HEK293 (cell line): ENCODE measurements at regions not wholly inside any gene's neighbourhood (a gene's known extent, or its start where the extent isn't known, plus 50 kb on each side); places are given as distances from the start of the nearest gene placed in this dataset.

Experiments
- CTCF ChIA-PET: fragments of 350-600 bp; formaldehyde crosslinking; extraction: SDS; loops from one replicate; lab custom pipeline; 2021; ENCODE audit warnings: antibody characterized with exemption; lab: Yijun Ruan, JAX
- POLR2A ChIA-PET: fragments of 300-600 bp; formaldehyde crosslinking; extraction: SDS; loops from one replicate; lab custom pipeline; 2020; ENCODE audit warnings: antibody characterized with exemption, inconsistent platforms; lab: Yijun Ruan, JAX
- H3K27ac ChIP-seq: fragments of 200-500 bp; sonication (Bioruptor generic); 2 replicates; pipeline ENCODE4 v1.5.1; 2014; ENCODE audit warnings: low read depth, low read length, control low read depth, inconsistent platforms; ENCODE audit errors: extremely low read depth
- H3K36me3 ChIP-seq, 2 experiments: fragments of 200-500 bp in 1 of 2; sonication (Bioruptor generic) in 1 of 2; 1 replicate in 1 of 2; 2 replicates in 1 of 2; pipeline ENCODE4 v1.5.1; 2014 to 2017; ENCODE audit warnings: inconsistent platforms in 2 of 2, low read length in 2 of 2; ENCODE audit not compliant: control insufficient read depth in 2 of 2, insufficient read depth in 1 of 2
- H3K4me1 ChIP-seq: fragments of 200-500 bp; sonication (Bioruptor generic); 2 replicates; pipeline ENCODE4 v1.5.1; 2014; ENCODE audit warnings: mild to moderate bottlenecking, low read length, inconsistent platforms; ENCODE audit not compliant: control insufficient read depth, insufficient read depth
- H3K4me3 ChIP-seq: 2 replicates; pipeline ENCODE4 v1.5.1; 2011; ENCODE audit warnings: low read depth, mild to moderate bottlenecking, control low read depth, low read length, moderate library complexity
- H3K9me3 ChIP-seq: fragments of 200-500 bp; sonication (Bioruptor generic); 2 replicates; pipeline ENCODE4 v1.5.1; 2014; ENCODE audit warnings: low read depth, low read length, inconsistent platforms; ENCODE audit not compliant: control insufficient read depth, insufficient read depth
- KLF10 ChIP-seq: fragments of 450-650 bp; IDR thresholded peaks from 2 replicates; pipeline ENCODE4 v1.5.1; 2018; ENCODE audit warnings: missing biosample characterization, mild to moderate bottlenecking, missing genetic modification characterization
- KLF16 ChIP-seq: fragments of 450-650 bp; formaldehyde crosslinking; IDR thresholded peaks from 2 replicates; pipeline ENCODE4 v1.5.1; 2017; ENCODE audit warnings: missing biosample characterization, missing genetic modification characterization
- PRDM4 ChIP-seq: fragments of 450-650 bp; formaldehyde crosslinking; IDR thresholded peaks from 2 replicates; pipeline ENCODE4 v1.5.1; 2017; ENCODE audit warnings: missing biosample characterization, missing genetic modification characterization
- ZBTB20 ChIP-seq: fragments of 450-650 bp; formaldehyde crosslinking; IDR thresholded peaks from 2 replicates; pipeline ENCODE4 v1.5.1; 2016; ENCODE audit warnings: missing biosample characterization, missing genetic modification characterization
- ZNF155 ChIP-seq: fragments of 450-650 bp; formaldehyde crosslinking; IDR thresholded peaks from 2 replicates; pipeline ENCODE4 v1.5.1; 2016; ENCODE audit warnings: missing biosample characterization, missing genetic modification characterization
- ZNF16 ChIP-seq: fragments of 450-650 bp; formaldehyde crosslinking; IDR thresholded peaks from 2 replicates; pipeline ENCODE4 v1.5.1; 2016; ENCODE audit warnings: low read depth, missing biosample characterization, missing genetic modification characterization
- ZNF211 ChIP-seq: fragments of 450-650 bp; formaldehyde crosslinking; IDR thresholded peaks from 2 replicates; pipeline ENCODE4 v1.5.1; 2016; ENCODE audit warnings: low read depth, missing biosample characterization, missing genetic modification characterization
- ZNF24 ChIP-seq: fragments of 450-650 bp; formaldehyde crosslinking; IDR thresholded peaks from 2 replicates; pipeline ENCODE4 v1.5.1; 2016; ENCODE audit warnings: missing biosample characterization, missing genetic modification characterization
- ZNF248 ChIP-seq: fragments of 450-650 bp; formaldehyde crosslinking; IDR thresholded peaks from 2 replicates; pipeline ENCODE4 v1.5.1; 2017; ENCODE audit warnings: missing biosample characterization, missing genetic modification characterization
- ZNF266 ChIP-seq: fragments of 450-650 bp; formaldehyde crosslinking; IDR thresholded peaks from 2 replicates; pipeline ENCODE4 v1.5.1; 2016; ENCODE audit warnings: missing biosample characterization, missing genetic modification characterization, low read depth
- ZNF274 ChIP-seq, 2 experiments: fragments of 200-500 bp in 1 of 2; fragments of 450-650 bp in 1 of 2; sonication (Bioruptor generic) in 1 of 2; formaldehyde crosslinking in 1 of 2; IDR thresholded peaks; 2 replicates each; pipeline versions ENCODE4 v1.5.1 to v1.6.1; 2014 to 2016; ENCODE audit warnings: borderline replicate concordance in 1 of 2, inconsistent platforms in 1 of 2, low read length in 1 of 2, missing biosample characterization in 1 of 2, missing genetic modification characterization in 1 of 2
- ZNF404 ChIP-seq: fragments of 450-650 bp; formaldehyde crosslinking; IDR thresholded peaks from 2 replicates; pipeline ENCODE4 v1.5.1; 2017; ENCODE audit warnings: missing biosample characterization, missing genetic modification characterization
- ZNF555 ChIP-seq: fragments of 450-650 bp; formaldehyde crosslinking; conservative IDR thresholded peaks from 2 replicates; pipeline ENCODE4 v1.5.1; 2017; ENCODE audit warnings: missing biosample characterization, mild to moderate bottlenecking, missing genetic modification characterization, inconsistent platforms
- ZNF654 ChIP-seq: fragments of 450-650 bp; formaldehyde crosslinking; IDR thresholded peaks from 2 replicates; pipeline ENCODE4 v1.5.1; 2016; ENCODE audit warnings: low read depth, missing biosample characterization, missing genetic modification characterization
- ZNF658 ChIP-seq: fragments of 450-650 bp; formaldehyde crosslinking; IDR thresholded peaks from 2 replicates; pipeline ENCODE4; 2016; ENCODE audit warnings: missing biosample characterization, missing genetic modification characterization
- TF ChIP-seq, protein P1 (sequence below): fragments of 450-650 bp; IDR thresholded peaks from 2 replicates; pipeline ENCODE4 v1.5.1; 2018; ENCODE audit warnings: missing biosample characterization, missing genetic modification characterization
- TF ChIP-seq, protein P2 (sequence below): fragments of 450-650 bp; IDR thresholded peaks from 2 replicates; pipeline ENCODE4 v1.5.1; 2018; ENCODE audit warnings: missing biosample characterization, mild to moderate bottlenecking, missing genetic modification characterization

DNA sequence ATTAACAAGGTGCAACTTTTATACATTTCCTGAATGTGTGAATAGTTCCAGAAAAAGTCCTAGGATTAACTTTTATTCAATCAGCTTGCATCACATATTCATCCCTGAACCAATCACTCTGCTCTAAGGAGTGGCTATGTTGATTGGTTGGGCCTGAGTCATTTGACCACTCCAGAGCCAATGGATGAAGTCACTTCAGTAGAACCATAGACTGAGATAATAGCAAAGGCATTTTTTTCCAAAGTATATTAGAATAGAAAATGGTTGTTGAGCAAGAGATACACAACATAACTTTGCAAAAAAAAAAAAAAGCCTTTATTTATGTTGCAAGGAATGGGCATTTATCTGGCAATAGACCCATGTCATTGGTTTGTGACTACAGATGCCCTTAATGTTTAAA, 55.5 kb upstream of the AGTR1 start (continued):
- TF ChIP-seq ZNF155 (tag by site-specific recombination) (no peak), ZNF266 (no peak), ZNF16 (tag by site-specific recombination) (no peak)

GRCh38 chr3:148642616-148643015, 55.1 kb upstream of the AGTR1 start:
- CTCF ChIA-PET: interaction anchor here (0.6 kb wide), 2 partner anchors 40 to 817 kb away, joined by 3 to 4 read pairs; no protein-coding TSS in a partner anchor
- Histone ChIP-seq H3K4me1 (no peaks in the 10 kb centered on the region), H3K4me3 (no peak overlapping the region), H3K9me3 (no peaks in the 10 kb centered on the region), H3K36me3 (no peaks in the 10 kb centered on the region), H3K27ac (no peak overlapping the region)
- TF ChIP-seq PRDM4 (tag by site-specific recombination) (no peak), ZNF654 (tag by site-specific recombination) (no peak), ZNF248 (tag by site-specific recombination) (no peak), ZNF211 (tag by site-specific recombination) (no peak), ZNF658 (tag by site-specific recombination) (no peak), KLF10 (tag by site-specific recombination) (no peak), ZNF24 (no peak), KLF16 (tag by site-specific recombination) (no peak), ZNF404 (tag by site-specific recombination) (no peak), ZNF274 (IDR thresholded peaks at IDR 0.05; ENCODE audit: low read length) (no peak), ZNF274 (tag by site-specific recombination; IDR thresholded peaks at IDR 0.05; ENCODE audit: borderline replicate concordance) (no peak)
- TF ChIP-seq, protein P1, sequence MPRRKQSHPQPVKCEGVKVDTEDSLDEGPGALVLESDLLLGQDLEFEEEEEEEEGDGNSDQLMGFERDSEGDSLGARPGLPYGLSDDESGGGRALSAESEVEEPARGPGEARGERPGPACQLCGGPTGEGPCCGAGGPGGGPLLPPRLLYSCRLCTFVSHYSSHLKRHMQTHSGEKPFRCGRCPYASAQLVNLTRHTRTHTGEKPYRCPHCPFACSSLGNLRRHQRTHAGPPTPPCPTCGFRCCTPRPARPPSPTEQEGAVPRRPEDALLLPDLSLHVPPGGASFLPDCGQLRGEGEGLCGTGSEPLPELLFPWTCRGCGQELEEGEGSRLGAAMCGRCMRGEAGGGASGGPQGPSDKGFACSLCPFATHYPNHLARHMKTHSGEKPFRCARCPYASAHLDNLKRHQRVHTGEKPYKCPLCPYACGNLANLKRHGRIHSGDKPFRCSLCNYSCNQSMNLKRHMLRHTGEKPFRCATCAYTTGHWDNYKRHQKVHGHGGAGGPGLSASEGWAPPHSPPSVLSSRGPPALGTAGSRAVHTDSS: no peak
- POLR2A ChIA-PET: no interaction called here

DNA sequence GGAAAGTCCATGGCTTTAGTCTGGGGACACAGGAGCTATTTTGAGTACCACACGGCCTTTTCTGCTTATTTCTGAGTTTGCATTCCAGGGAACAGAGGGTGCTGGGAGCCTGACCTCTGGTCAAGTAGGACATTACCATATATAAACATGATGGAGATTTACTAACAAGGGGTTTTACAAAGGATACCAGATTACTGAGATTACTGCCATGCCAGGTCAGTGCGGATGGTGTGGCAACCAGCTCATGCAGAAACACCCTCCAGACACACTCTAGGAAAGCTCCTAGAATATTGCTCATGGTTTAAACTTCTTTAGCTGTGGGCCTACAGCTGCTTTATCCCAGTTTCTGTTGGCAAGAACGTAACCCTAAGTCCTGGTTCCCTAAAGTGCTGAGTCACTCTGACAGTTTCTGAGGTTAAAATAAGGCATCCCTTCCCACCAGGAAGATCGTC, 54.3 kb upstream of the AGTR1 start:
- no peak overlapping the region for H3K27ac ChIP-seq
- H3K4me1 ChIP-seq: no peaks in the 10 kb centered on the region
- H3K4me3 ChIP-seq: no peak overlapping the region
- no peaks in the 10 kb centered on the region for H3K36me3 ChIP-seq
- CTCF ChIA-PET: interaction anchor here (0.6 kb wide), 1 partner anchor 41 kb away, joined by 3 read pairs; no protein-coding TSS in a partner anchor
- TF ChIP-seq ZNF555 (tag by site-specific recombination) (no peak), ZBTB20 (tag by site-specific recombination) (no peak), ZNF211 (tag by site-specific recombination) (no peak)
- TF ChIP-seq, protein P2, sequence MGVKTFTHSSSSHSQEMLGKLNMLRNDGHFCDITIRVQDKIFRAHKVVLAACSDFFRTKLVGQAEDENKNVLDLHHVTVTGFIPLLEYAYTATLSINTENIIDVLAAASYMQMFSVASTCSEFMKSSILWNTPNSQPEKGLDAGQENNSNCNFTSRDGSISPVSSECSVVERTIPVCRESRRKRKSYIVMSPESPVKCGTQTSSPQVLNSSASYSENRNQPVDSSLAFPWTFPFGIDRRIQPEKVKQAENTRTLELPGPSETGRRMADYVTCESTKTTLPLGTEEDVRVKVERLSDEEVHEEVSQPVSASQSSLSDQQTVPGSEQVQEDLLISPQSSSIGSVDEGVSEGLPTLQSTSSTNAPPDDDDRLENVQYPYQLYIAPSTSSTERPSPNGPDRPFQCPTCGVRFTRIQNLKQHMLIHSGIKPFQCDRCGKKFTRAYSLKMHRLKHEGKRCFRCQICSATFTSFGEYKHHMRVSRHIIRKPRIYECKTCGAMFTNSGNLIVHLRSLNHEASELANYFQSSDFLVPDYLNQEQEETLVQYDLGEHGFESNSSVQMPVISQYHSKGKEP (tag by site-specific recombination): no peak
- POLR2A ChIA-PET: no interaction called here
- no peaks in the 10 kb centered on the region for H3K9me3 ChIP-seq
